HCT116 (cell line): ENCODE measurements at regions not wholly inside any gene's neighbourhood (a gene's known extent, or its start where the extent isn't known, plus 50 kb on each side); places are given as distances from the start of the nearest gene placed in this dataset.

Experiments
- ATAC-seq: fragments of 200-7000 bp; cut with Tn5 transposase; 2 replicates; pipeline ENCODE4 v1.9.1; 2020; ENCODE audit warnings: mild to moderate bottlenecking, moderate library complexity
- BruUV-seq: library from RNA; stranded (reverse); fragments of 400-500 nt; replicated peaks from 2 replicates; lab custom pipeline; 2021; lab: Mats Ljungman, UMichigan
- CTCF ChIA-PET: fragments of 300-600 bp; sonication (Branson Sonifier 250); formaldehyde crosslinking; loops from one replicate; lab custom pipeline; 2021; ENCODE audit warnings: antibody characterized with exemption; lab: Charles Lee
- POLR2A ChIA-PET: fragments of 300-600, 350-600 bp; sonication (Branson Sonifier 250); formaldehyde crosslinking; loops from one replicate; lab custom pipeline; 2021; ENCODE audit warnings: antibody characterized with exemption; lab: Charles Lee
- RAD21 ChIA-PET, 2 experiments: fragments of 300-600 bp; sonication (Branson Sonifier 250); formaldehyde crosslinking; loops; one replicate each; lab custom pipeline; 2023; ENCODE audit warnings: low total read pairs in 2 of 2; ENCODE audit not compliant: uncharacterized antibody in 2 of 2, unreplicated experiment in 2 of 2, low non-redundant PET in 1 of 2; lab: Charles Lee
- DNase-seq: peaks from one replicate; pipeline ENCODE4 v3.0.0-alpha.2; 2010; ENCODE audit warnings: low read depth, low spot score
- H2AFZ ChIP-seq: fragments of 200-600 bp; shearing (Covaris generic), sonication (generic); 2 replicates; pipeline ENCODE4 v1.6.1; 2017; ENCODE audit warnings: low read depth, mixed run types, mixed read lengths, antibody characterized with exemption, low read length; ENCODE audit not compliant: poor library complexity, severe bottlenecking
- H3K27ac ChIP-seq: 2 replicates; pipeline ENCODE4 v1.5.1; 2012; ENCODE audit warnings: low read depth, low read length
- H3K27me3 ChIP-seq: fragments of 200-600 bp; sonication (generic); 2 replicates; pipeline ENCODE4 v1.6.1; 2016; ENCODE audit warnings: mixed run types, low read length, mixed read lengths; ENCODE audit not compliant: insufficient read depth
- H3K36me3 ChIP-seq, 2 experiments: fragments of 200-500 bp in 1 of 2; fragments of 200-600 bp in 1 of 2; sonication (Bioruptor generic) in 1 of 2; sonication (generic) in 1 of 2; 2 replicates each; pipeline versions ENCODE4 v1.5.1 to v1.6.1; 2014 to 2016; ENCODE audit warnings: low read length in 2 of 2, inconsistent platforms in 1 of 2, mixed read lengths in 1 of 2, mixed run types in 1 of 2; ENCODE audit not compliant: insufficient read depth in 2 of 2, control insufficient read depth in 1 of 2
- H3K4me1 ChIP-seq, 2 experiments: fragments of 200-600 bp in 1 of 2; sonication (generic) in 1 of 2; 2 replicates each; pipeline versions ENCODE4 v1.5.1 to v1.6.1; 2012 to 2017; ENCODE audit warnings: low read length in 2 of 2, inconsistent platforms in 1 of 2, mild to moderate bottlenecking in 1 of 2, mixed read lengths in 1 of 2, mixed run types in 1 of 2, moderate library complexity in 1 of 2; ENCODE audit not compliant: insufficient read depth in 2 of 2, control insufficient read depth in 1 of 2
- H3K4me2 ChIP-seq: fragments of 200-600 bp; sonication (generic); 2 replicates; pipeline ENCODE4 v1.6.1; 2017; ENCODE audit warnings: mixed run types, low read length, mixed read lengths
- H3K4me3 ChIP-seq, 2 experiments: fragments of 200-600 bp in 1 of 2; sonication (generic) in 1 of 2; replicated peaks in 1 of 2; 2 replicates each; pipeline ENCODE4 v1.5.1; 2011 to 2016; ENCODE audit warnings: low read length in 2 of 2, control low read depth in 1 of 2, low read depth in 1 of 2, mild to moderate bottlenecking in 1 of 2, mixed read lengths in 1 of 2, mixed run types in 1 of 2
- H3K79me2 ChIP-seq: fragments of 200-600 bp; sonication (generic); 2 replicates; pipeline ENCODE4 v1.6.1; 2017; ENCODE audit warnings: mild to moderate bottlenecking, mixed run types, low read length, moderate library complexity, mixed read lengths; ENCODE audit not compliant: insufficient read depth
- H3K9ac ChIP-seq: fragments of 200-600 bp; sonication (generic); 2 replicates; pipeline ENCODE4 v1.6.1; 2016; ENCODE audit warnings: low read length, mixed read lengths
- H3K9me2 ChIP-seq: fragments of 200-600 bp; sonication (generic), shearing (Covaris generic); 2 replicates; pipeline ENCODE4 v1.6.1; 2017; ENCODE audit warnings: mixed run types, mild to moderate bottlenecking, moderate library complexity; ENCODE audit not compliant: insufficient read depth
- H3K9me3 ChIP-seq, 2 experiments: fragments of 200-500 bp in 1 of 2; fragments of 200-600 bp in 1 of 2; sonication (Bioruptor generic) in 1 of 2; sonication (generic) in 1 of 2; 2 replicates each; pipeline ENCODE4 v1.6.1; 2014 to 2017; ENCODE audit warnings: low read length in 2 of 2, mixed read lengths in 2 of 2, inconsistent platforms in 1 of 2, low read depth in 1 of 2, mild to moderate bottlenecking in 1 of 2, mixed run types in 1 of 2, moderate library complexity in 1 of 2; ENCODE audit not compliant: control insufficient read depth in 1 of 2, insufficient read depth in 1 of 2
- H4K20me1 ChIP-seq: fragments of 200-600 bp; sonication (generic), shearing (Covaris generic); 2 replicates; pipeline ENCODE4 v1.6.1; 2017; ENCODE audit warnings: mixed run types, mild to moderate bottlenecking, moderate library complexity; ENCODE audit not compliant: insufficient read depth
- CBX3 ChIP-seq: IDR thresholded peaks from 2 replicates; pipeline ENCODE4 v1.6.1; 2012; ENCODE audit warnings: low read depth
- CEBPB ChIP-seq: IDR thresholded peaks from 2 replicates; pipeline ENCODE4 v1.6.1; 2012; ENCODE audit warnings: low read depth
- EGR1 ChIP-seq: IDR thresholded peaks from 2 replicates; pipeline ENCODE4 v1.6.1; 2012; ENCODE audit warnings: low read depth
- ELF1 ChIP-seq: IDR thresholded peaks from 2 replicates; pipeline ENCODE4 v1.6.1; 2012; ENCODE audit warnings: low read depth, borderline replicate concordance
- EZH2 ChIP-seq: fragments of 200-600 bp; sonication (generic); IDR thresholded peaks from 2 replicates; pipeline ENCODE4 v1.6.1; 2017; ENCODE audit warnings: antibody characterized with exemption, mixed run types
- EZH2phosphoT487 ChIP-seq: fragments of 200-600 bp; IDR thresholded peaks from 2 replicates; pipeline ENCODE4 v1.6.1; 2018; ENCODE audit warnings: antibody characterized with exemption, borderline replicate concordance
- JUND ChIP-seq: IDR thresholded peaks from 2 replicates; pipeline ENCODE4 v1.6.1; 2012
- MAX ChIP-seq: IDR thresholded peaks from 2 replicates; pipeline ENCODE4 v1.6.1; 2012
- RAD21 ChIP-seq: IDR thresholded peaks from 2 replicates; pipeline ENCODE4 v1.6.1; 2012; ENCODE audit warnings: low read depth, mild to moderate bottlenecking
- SP1 ChIP-seq: IDR thresholded peaks from 2 replicates; pipeline ENCODE4 v1.6.1; 2012; ENCODE audit warnings: low read depth
- SRF ChIP-seq: IDR thresholded peaks from 2 replicates; pipeline ENCODE4 v1.6.1; 2012; ENCODE audit warnings: low read depth
- TCF7L2 ChIP-seq: IDR thresholded peaks from 2 replicates; pipeline ENCODE4 v1.7.0; 2011; ENCODE audit warnings: borderline replicate concordance, inconsistent platforms; ENCODE audit not compliant: insufficient read depth, insufficient read length; ENCODE audit errors: extremely low read depth
- ZBTB33 ChIP-seq: IDR thresholded peaks from 2 replicates; pipeline ENCODE4 v1.6.1; 2011; ENCODE audit warnings: mild to moderate bottlenecking, low read length, moderate library complexity; ENCODE audit not compliant: insufficient replicate concordance; ENCODE audit errors: extremely low read depth
- intact Hi-C: fragments of 100-400 bp; cut with micrococcal nuclease; formaldehyde crosslinking; loops from 2 replicates; pipeline ENCODE4 v1.10.0; 2022
- TF ChIP-seq, protein P1 (sequence below): IDR thresholded peaks from 2 replicates; pipeline ENCODE4 v1.6.1; 2012
- TF ChIP-seq, protein P2 (sequence below): IDR thresholded peaks from 2 replicates; pipeline ENCODE4 v1.6.1; 2012; ENCODE audit warnings: low read depth

- H3K27ac ChIP-seq, result no peak overlapping the region
- H4K20me1 ChIP-seq, result no peaks in the 10 kb centered on the region
- H2AFZ ChIP-seq, result no peak overlapping the region
- no peak overlapping the region for H3K4me3 ChIP-seq
- TF ChIP-seq JUND (no peak), SP1 (no peak), CEBPB (no peak), SRF (no peak), ZBTB33 (no peak), EGR1 (no peak), TCF7L2 (no peak), MAX (no peak), EZH2phosphoT487 (no peak), CBX3 (no peak), RAD21 (no peak), ELF1 (no peak), EZH2 (no peak)
- TF ChIP-seq, protein P1, sequence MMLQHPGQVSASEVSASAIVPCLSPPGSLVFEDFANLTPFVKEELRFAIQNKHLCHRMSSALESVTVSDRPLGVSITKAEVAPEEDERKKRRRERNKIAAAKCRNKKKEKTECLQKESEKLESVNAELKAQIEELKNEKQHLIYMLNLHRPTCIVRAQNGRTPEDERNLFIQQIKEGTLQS, result no peak
- TF ChIP-seq, protein P2, sequence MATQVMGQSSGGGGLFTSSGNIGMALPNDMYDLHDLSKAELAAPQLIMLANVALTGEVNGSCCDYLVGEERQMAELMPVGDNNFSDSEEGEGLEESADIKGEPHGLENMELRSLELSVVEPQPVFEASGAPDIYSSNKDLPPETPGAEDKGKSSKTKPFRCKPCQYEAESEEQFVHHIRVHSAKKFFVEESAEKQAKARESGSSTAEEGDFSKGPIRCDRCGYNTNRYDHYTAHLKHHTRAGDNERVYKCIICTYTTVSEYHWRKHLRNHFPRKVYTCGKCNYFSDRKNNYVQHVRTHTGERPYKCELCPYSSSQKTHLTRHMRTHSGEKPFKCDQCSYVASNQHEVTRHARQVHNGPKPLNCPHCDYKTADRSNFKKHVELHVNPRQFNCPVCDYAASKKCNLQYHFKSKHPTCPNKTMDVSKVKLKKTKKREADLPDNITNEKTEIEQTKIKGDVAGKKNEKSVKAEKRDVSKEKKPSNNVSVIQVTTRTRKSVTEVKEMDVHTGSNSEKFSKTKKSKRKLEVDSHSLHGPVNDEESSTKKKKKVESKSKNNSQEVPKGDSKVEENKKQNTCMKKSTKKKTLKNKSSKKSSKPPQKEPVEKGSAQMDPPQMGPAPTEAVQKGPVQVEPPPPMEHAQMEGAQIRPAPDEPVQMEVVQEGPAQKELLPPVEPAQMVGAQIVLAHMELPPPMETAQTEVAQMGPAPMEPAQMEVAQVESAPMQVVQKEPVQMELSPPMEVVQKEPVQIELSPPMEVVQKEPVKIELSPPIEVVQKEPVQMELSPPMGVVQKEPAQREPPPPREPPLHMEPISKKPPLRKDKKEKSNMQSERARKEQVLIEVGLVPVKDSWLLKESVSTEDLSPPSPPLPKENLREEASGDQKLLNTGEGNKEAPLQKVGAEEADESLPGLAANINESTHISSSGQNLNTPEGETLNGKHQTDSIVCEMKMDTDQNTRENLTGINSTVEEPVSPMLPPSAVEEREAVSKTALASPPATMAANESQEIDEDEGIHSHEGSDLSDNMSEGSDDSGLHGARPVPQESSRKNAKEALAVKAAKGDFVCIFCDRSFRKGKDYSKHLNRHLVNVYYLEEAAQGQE, result no peak
- no peaks in the 10 kb centered on the region for H3K9me2 ChIP-seq
- intact Hi-C loops, result no loop called here
- POLR2A ChIA-PET, result no interaction called here
- H3K4me2 ChIP-seq, result no peak overlapping the region
- ATAC-seq (no peak), DNase-seq (no peak)
- H3K27me3 ChIP-seq, result peaks cover 4% of the 10 kb centered on the region; the same call in 1 of the 2 replicates
- BruUV-seq, result no TSS peak
- peaks cover 6 to 7% of the 10 kb centered on the region in 2 experiments; a peak in 3 of 4 replicates for H3K4me1 ChIP-seq
- CTCF ChIA-PET, result no interaction called here
- H3K9ac ChIP-seq, result no peak overlapping the region
- no peaks in the 10 kb centered on the region for H3K9me3 ChIP-seq
- H3K79me2 ChIP-seq, result no peaks in the 10 kb centered on the region
- H3K36me3 ChIP-seq, result no peaks in the 10 kb centered on the region
- RAD21 ChIA-PET, result no interaction called here
Measured at GRCh38 chr17:77854083-77854758, 104.3 kb upstream of the TNRC6C start.
